SK-N-MC (cell line): ENCODE measurements at regions not wholly inside any gene's neighbourhood (a gene's known extent, or its start where the extent isn't known, plus 50 kb on each side); places are given as distances from the start of the nearest gene placed in this dataset.

ENCODE experiments used
- DNase-seq: peaks from one replicate; pipeline ENCODE4 v3.0.0-alpha.2; 2011; ENCODE audit warnings: low read depth, low spot score
- H3K27ac ChIP-seq: fragments of 200-600 bp; sonication (generic); 2 replicates; pipeline ENCODE4 v1.5.1; 2016; ENCODE audit warnings: mixed run types
- H3K36me3 ChIP-seq: fragments of 200-600 bp; sonication (generic); 2 replicates; pipeline ENCODE4 v1.6.1; 2017; ENCODE audit warnings: antibody characterized with exemption, low read length, mixed read lengths; ENCODE audit not compliant: insufficient read depth
- H3K4me3 ChIP-seq: fragments of 200-600 bp; sonication (generic); 2 replicates; pipeline ENCODE4 v1.5.1; 2016
- H3K9ac ChIP-seq: fragments of 200-600 bp; sonication (generic); 2 replicates; pipeline ENCODE4 v1.8.0; 2017; ENCODE audit warnings: mixed run types, mixed read lengths; ENCODE audit not compliant: insufficient read length
- H3K9me3 ChIP-seq: fragments of 200-600 bp; sonication (generic); 2 replicates; pipeline ENCODE4 v1.6.1; 2017; ENCODE audit warnings: low read depth, mild to moderate bottlenecking, antibody characterized with exemption, low read length, moderate library complexity, mixed read lengths
- EZH2 ChIP-seq: fragments of 200-600 bp; sonication (generic); IDR thresholded peaks from one replicate; pipeline ENCODE4 v1.6.1; 2017; ENCODE audit warnings: antibody characterized with exemption
- FOXP2 ChIP-seq: optimal IDR thresholded peaks from 2 replicates; pipeline ENCODE3; 2011; ENCODE audit warnings: mild to moderate bottlenecking, moderate library complexity; ENCODE audit not compliant: insufficient read depth; ENCODE audit errors: extremely low read length, control extremely low read depth
- POLR2AphosphoS5 ChIP-seq: IDR thresholded peaks from 2 replicates; pipeline ENCODE4 v1.6.1; 2012; ENCODE audit warnings: mild to moderate bottlenecking, low read depth, low read length, borderline replicate concordance

GRCh38 chr5:171592736-171593135 is 173.3 kb downstream of the FGF18 start:
- TF ChIP-seq EZH2 (no peak), POLR2AphosphoS5 (no peak), FOXP2 (no peak)
- no peak overlapping the region for H3K27ac ChIP-seq
- DNase-seq: no peak
- no peak overlapping the region for H3K4me3 ChIP-seq
- H3K9me3 ChIP-seq: no peaks in the 10 kb centered on the region
- no peak overlapping the region for H3K9ac ChIP-seq
- H3K36me3 ChIP-seq: no peaks in the 10 kb centered on the region

- no peak overlapping the region for H3K9ac ChIP-seq
- no peaks in the 10 kb centered on the region for H3K9me3 ChIP-seq
- H3K27ac ChIP-seq: no peak overlapping the region
- H3K4me3 ChIP-seq: no peak overlapping the region
- no peak for DNase-seq
- no peak for TF ChIP-seq EZH2
- TF ChIP-seq POLR2AphosphoS5: no peak
- TF ChIP-seq FOXP2: no peak
- H3K36me3 ChIP-seq: no peaks in the 10 kb centered on the region
These were observed 174.0 kb downstream of the FGF18 start for GRCh38 chr5:171593401-171593800.

GRCh38 chr5:171593976-171594375 is 174.5 kb downstream of the FGF18 start:
- Histone ChIP-seq H3K4me3 (no peak overlapping the region), H3K36me3 (no peaks in the 10 kb centered on the region), H3K27ac (no peak overlapping the region), H3K9me3 (no peaks in the 10 kb centered on the region), H3K9ac (no peak overlapping the region)
- no peak for TF ChIP-seq FOXP2
- TF ChIP-seq EZH2: no peak
- no peak for TF ChIP-seq POLR2AphosphoS5
- no peak for DNase-seq

GRCh38 chr5:171595401-171595800 is 176.0 kb downstream of the FGF18 start:
- TF ChIP-seq FOXP2 (no peak), EZH2 (no peak), POLR2AphosphoS5 (no peak)
- H3K36me3 ChIP-seq: no peaks in the 10 kb centered on the region
- no peak overlapping the region for H3K4me3 ChIP-seq
- DNase-seq: no peak
- H3K27ac ChIP-seq: no peak overlapping the region
- H3K9me3 ChIP-seq: no peaks in the 10 kb centered on the region
- no peak overlapping the region for H3K9ac ChIP-seq

- no peak overlapping the region for H3K4me3 ChIP-seq
- TF ChIP-seq FOXP2 (no peak), POLR2AphosphoS5 (no peak), EZH2 (no peak)
- no peaks in the 10 kb centered on the region for H3K9me3 ChIP-seq
- no peak overlapping the region for H3K27ac ChIP-seq
- no peaks in the 10 kb centered on the region for H3K36me3 ChIP-seq
- DNase-seq: no peak
- H3K9ac ChIP-seq: no peak overlapping the region
These were observed 176.4 kb downstream of the FGF18 start for GRCh38 chr5:171595801-171596231.

GRCh38 chr5:171596391-171596878 is 177.0 kb downstream of the FGF18 start:
- Histone ChIP-seq H3K36me3 (no peaks in the 10 kb centered on the region), H3K27ac (no peak overlapping the region), H3K4me3 (no peak overlapping the region), H3K9me3 (no peaks in the 10 kb centered on the region), H3K9ac (no peak overlapping the region)
- no peak for DNase-seq
- TF ChIP-seq EZH2: no peak
- no peak for TF ChIP-seq FOXP2
- no peak for TF ChIP-seq POLR2AphosphoS5

- no peak overlapping the region for H3K4me3 ChIP-seq
- TF ChIP-seq FOXP2: no peak
- no peak for TF ChIP-seq POLR2AphosphoS5
- TF ChIP-seq EZH2: no peak
These were observed 178.6 kb downstream of the FGF18 start for GRCh38 chr5:171597946-171598640.

GRCh38 chr5:171598641-171599152 is 179.2 kb downstream of the FGF18 start:
- TF ChIP-seq EZH2: no peak
- TF ChIP-seq POLR2AphosphoS5: no peak
- no peak for TF ChIP-seq FOXP2
- H3K4me3 ChIP-seq: no peak overlapping the region
- H3K9ac ChIP-seq: no peak overlapping the region
- no peaks in the 10 kb centered on the region for H3K9me3 ChIP-seq
- no peak overlapping the region for H3K27ac ChIP-seq
- no peaks in the 10 kb centered on the region for H3K36me3 ChIP-seq
- DNase-seq: no peak

More at GRCh38 chr5:171597946-171598640, 178.6 kb downstream of the FGF18 start:
- DNase-seq: no peak
- H3K27ac ChIP-seq: no peak overlapping the region
- H3K9ac ChIP-seq: no peak overlapping the region
- H3K36me3 ChIP-seq: no peaks in the 10 kb centered on the region
- H3K9me3 ChIP-seq: no peaks in the 10 kb centered on the region
